HEK293T (cell line): ENCODE measurements at regions not wholly inside any gene's neighbourhood (a gene's known extent, or its start where the extent isn't known, plus 50 kb on each side); places are given as distances from the start of the nearest gene placed in this dataset.

Experiments
- CTCF ChIA-PET: fragments of 350-600 bp; formaldehyde crosslinking; extraction: SDS; loops from one replicate; lab custom pipeline; 2021; ENCODE audit warnings: antibody characterized with exemption, inconsistent platforms; lab: Yijun Ruan, JAX
- POLR2A ChIA-PET: fragments of 350-600 bp; formaldehyde crosslinking; extraction: SDS; loops from one replicate; lab custom pipeline; 2020; ENCODE audit warnings: antibody characterized with exemption, inconsistent platforms; lab: Yijun Ruan, JAX
- DNase-seq: peaks from one replicate; pipeline ENCODE4 v3.0.0; 2012; ENCODE audit warnings: mixed read lengths; ENCODE audit errors: extremely low spot score
- ARNT ChIP-seq: fragments of 450-650 bp; IDR thresholded peaks from 2 replicates; pipeline ENCODE4 v1.6.1; 2017; ENCODE audit warnings: mild to moderate bottlenecking
- BHLHE40 ChIP-seq: fragments of 450-650 bp; IDR thresholded peaks from 2 replicates; pipeline ENCODE4 v1.6.1; 2016; ENCODE audit warnings: mild to moderate bottlenecking, moderate library complexity, borderline replicate concordance
- CTBP1 ChIP-seq: fragments of 450-650 bp; IDR thresholded peaks from 2 replicates; pipeline ENCODE4 v1.6.1; 2016; ENCODE audit warnings: borderline replicate concordance
- ELF4 ChIP-seq: fragments of 450-650 bp; IDR thresholded peaks from 2 replicates; pipeline ENCODE4 v1.6.1; 2017; ENCODE audit warnings: antibody characterized with exemption
- FOXA1 ChIP-seq: fragments of 450-650 bp; IDR thresholded peaks from 2 replicates; pipeline ENCODE4 v1.6.1; 2016; ENCODE audit warnings: mild to moderate bottlenecking
- FOXK2 ChIP-seq: fragments of 450-650 bp; IDR thresholded peaks from 2 replicates; pipeline ENCODE4 v1.6.1; 2016; ENCODE audit warnings: mild to moderate bottlenecking
- FOXM1 ChIP-seq: fragments of 450-650 bp; IDR thresholded peaks from 2 replicates; pipeline ENCODE4 v1.6.1; 2017; ENCODE audit warnings: mild to moderate bottlenecking, borderline replicate concordance
- HDGF ChIP-seq: fragments of 450-650 bp; IDR thresholded peaks from 2 replicates; pipeline ENCODE4 v1.6.1; 2017; ENCODE audit warnings: antibody characterized with exemption, borderline replicate concordance
- L3MBTL2 ChIP-seq: fragments of 450-650 bp; conservative IDR thresholded peaks from 2 replicates; pipeline ENCODE4 v1.6.1; 2016; ENCODE audit warnings: mild to moderate bottlenecking
- LEF1 ChIP-seq: fragments of 450-650 bp; IDR thresholded peaks from 2 replicates; pipeline ENCODE4 v1.6.1; 2017; ENCODE audit warnings: mild to moderate bottlenecking, borderline replicate concordance
- NFRKB ChIP-seq: fragments of 450-650 bp; IDR thresholded peaks from 2 replicates; pipeline ENCODE4 v1.6.1; 2016; ENCODE audit warnings: mild to moderate bottlenecking, moderate library complexity
- PKNOX1 ChIP-seq: fragments of 450-650 bp; IDR thresholded peaks from 2 replicates; pipeline ENCODE4 v1.6.1; 2016
- SP1 ChIP-seq: fragments of 450-650 bp; IDR thresholded peaks from 2 replicates; pipeline ENCODE4 v1.6.1; 2017
- SUZ12 ChIP-seq: fragments of 450-650 bp; IDR thresholded peaks from 2 replicates; pipeline ENCODE4 v1.6.1; 2016; ENCODE audit warnings: mild to moderate bottlenecking
- TARDBP ChIP-seq: fragments of 450-650 bp; IDR thresholded peaks from 2 replicates; pipeline ENCODE4 v1.6.1; 2016
- ZNF384 ChIP-seq: fragments of 450-650 bp; IDR thresholded peaks from 2 replicates; pipeline ENCODE4 v1.6.1; 2016

GRCh38 chr1:18037651-18038050, 69.9 kb upstream of the IGSF21 start:
- POLR2A ChIA-PET: no interaction called here
- DNase-seq: no peak
- TF ChIP-seq FOXM1 (no peak), BHLHE40 (no peak), L3MBTL2 (no peak), FOXK2 (no peak), ZNF384 (no peak), NFRKB (no peak), ELF4 (no peak), FOXA1 (no peak)
- CTCF ChIA-PET: no interaction called here

- ChIA-PET CTCF (no interaction called here), POLR2A (no interaction called here)
- TF ChIP-seq HDGF: no peak
- no peak for TF ChIP-seq SUZ12
- no peak for TF ChIP-seq ELF4
- TF ChIP-seq TARDBP: no peak
- no peak for TF ChIP-seq ZNF384
- TF ChIP-seq FOXM1: no peak
- TF ChIP-seq BHLHE40: no peak
- TF ChIP-seq ARNT: no peak
- no peak for DNase-seq
Observed at GRCh38 chr1:18038051-18038450, 69.5 kb upstream of the IGSF21 start.

GRCh38 chr1:18039102-18039501, 68.5 kb upstream of the IGSF21 start:
- no peak for TF ChIP-seq HDGF
- no peak for TF ChIP-seq FOXM1
- TF ChIP-seq L3MBTL2: no peak
- TF ChIP-seq ARNT: no peak
- TF ChIP-seq PKNOX1: no peak
- TF ChIP-seq FOXK2: no peak
- ChIA-PET CTCF (no interaction called here), POLR2A (no interaction called here)
- DNase-seq: no peak

GRCh38 chr1:18041102-18041501, 66.5 kb upstream of the IGSF21 start:
- TF ChIP-seq CTBP1 (no peak), ELF4 (no peak), BHLHE40 (no peak), SUZ12 (no peak)
- POLR2A ChIA-PET: no interaction called here
- CTCF ChIA-PET: interaction anchor here (0.7 kb wide), 1 partner anchor 306 kb away, joined by 3 read pairs; no protein-coding TSS in a partner anchor
- DNase-seq: no peak

- TF ChIP-seq FOXK2 (no peak), FOXM1 (no peak), SP1 (no peak), LEF1 (no peak), HDGF (no peak), SUZ12 (no peak), ARNT (no peak), NFRKB (no peak), PKNOX1 (no peak), L3MBTL2 (no peak), ELF4 (no peak), BHLHE40 (no peak), TARDBP (no peak), CTBP1 (no peak), FOXA1 (no peak), ZNF384 (no peak)
- DNase-seq: peak; percentile 19
- CTCF ChIA-PET: interaction anchor here (0.7 kb wide), 1 partner anchor 306 kb away, joined by 3 read pairs; no protein-coding TSS in a partner anchor
Observed at GRCh38 chr1:18041685-18042355, 65.8 kb upstream of the IGSF21 start.

GRCh38 chr1:18043871-18044270, 63.7 kb upstream of the IGSF21 start:
- TF ChIP-seq ARNT (no peak), TARDBP (no peak)
- no peak for DNase-seq
- ChIA-PET CTCF (no interaction called here), POLR2A (no interaction called here)

More at GRCh38 chr1:18041685-18042355, 65.8 kb upstream of the IGSF21 start:
- POLR2A ChIA-PET: no interaction called here

- ChIA-PET POLR2A (no interaction called here), CTCF (no interaction called here)
- TF ChIP-seq SUZ12 (no peak), FOXA1 (no peak)
- DNase-seq: no peak
Observed at GRCh38 chr1:18045203-18045602, 62.4 kb upstream of the IGSF21 start.

- no peak for DNase-seq
- TF ChIP-seq SUZ12: no peak
- TF ChIP-seq FOXK2: no peak
- POLR2A ChIA-PET: no interaction called here
- CTCF ChIA-PET: no interaction called here
Observed at GRCh38 chr1:18045621-18046020, 62.0 kb upstream of the IGSF21 start.
